BJ (cell line): ENCODE measurements at regions not wholly inside any gene's neighbourhood (a gene's known extent, or its start where the extent isn't known, plus 50 kb on each side); places are given as distances from the start of the nearest gene placed in this dataset.

Experiments
- CTCF ChIA-PET: fragments of 350-600 bp; formaldehyde crosslinking; extraction: SDS; loops from one replicate; lab custom pipeline; 2021; ENCODE audit warnings: antibody characterized with exemption, inconsistent platforms; lab: Yijun Ruan, JAX
- POLR2A ChIA-PET: fragments of 300-600 bp; sonication (Branson Sonifier 250); formaldehyde crosslinking; extraction: SDS; loops from one replicate; lab custom pipeline; 2021; ENCODE audit warnings: antibody characterized with exemption; lab: Charles Lee
- DNase-seq: peaks from one replicate; pipeline ENCODE4 v3.0.0-alpha.2; 2011; ENCODE audit warnings: low read depth
- H3K27me3 ChIP-seq: 2 replicates; pipeline ENCODE4 v1.6.0; 2011; ENCODE audit warnings: low read length; ENCODE audit not compliant: control insufficient read depth, insufficient read depth
- H3K36me3 ChIP-seq: 2 replicates; pipeline ENCODE4 v1.5.1; 2011; ENCODE audit warnings: low read length; ENCODE audit not compliant: control insufficient read depth, insufficient read depth
- H3K4me3 ChIP-seq: 2 replicates; pipeline ENCODE4 v1.5.1; 2011; ENCODE audit warnings: low read depth, mild to moderate bottlenecking, control low read depth, low read length
- TF ChIP-seq, protein P1 (sequence below): IDR thresholded peaks from 2 replicates; pipeline ENCODE4 v1.5.1; 2011; ENCODE audit warnings: low read depth, mild to moderate bottlenecking, control low read depth, inconsistent platforms, low read length, moderate library complexity; ENCODE audit not compliant: insufficient read depth

- ChIA-PET CTCF (no interaction called here), POLR2A (no interaction called here)
- no peak overlapping the region for H3K4me3 ChIP-seq
- H3K36me3 ChIP-seq = no peaks in the 10 kb centered on the region
- no peak for DNase-seq
- TF ChIP-seq, protein P1, sequence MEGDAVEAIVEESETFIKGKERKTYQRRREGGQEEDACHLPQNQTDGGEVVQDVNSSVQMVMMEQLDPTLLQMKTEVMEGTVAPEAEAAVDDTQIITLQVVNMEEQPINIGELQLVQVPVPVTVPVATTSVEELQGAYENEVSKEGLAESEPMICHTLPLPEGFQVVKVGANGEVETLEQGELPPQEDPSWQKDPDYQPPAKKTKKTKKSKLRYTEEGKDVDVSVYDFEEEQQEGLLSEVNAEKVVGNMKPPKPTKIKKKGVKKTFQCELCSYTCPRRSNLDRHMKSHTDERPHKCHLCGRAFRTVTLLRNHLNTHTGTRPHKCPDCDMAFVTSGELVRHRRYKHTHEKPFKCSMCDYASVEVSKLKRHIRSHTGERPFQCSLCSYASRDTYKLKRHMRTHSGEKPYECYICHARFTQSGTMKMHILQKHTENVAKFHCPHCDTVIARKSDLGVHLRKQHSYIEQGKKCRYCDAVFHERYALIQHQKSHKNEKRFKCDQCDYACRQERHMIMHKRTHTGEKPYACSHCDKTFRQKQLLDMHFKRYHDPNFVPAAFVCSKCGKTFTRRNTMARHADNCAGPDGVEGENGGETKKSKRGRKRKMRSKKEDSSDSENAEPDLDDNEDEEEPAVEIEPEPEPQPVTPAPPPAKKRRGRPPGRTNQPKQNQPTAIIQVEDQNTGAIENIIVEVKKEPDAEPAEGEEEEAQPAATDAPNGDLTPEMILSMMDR = no peak
- no peaks in the 10 kb centered on the region for H3K27me3 ChIP-seq
These were observed 271.4 kb downstream of the BTG1 start for GRCh38 chr12:91874086-91874865.

GRCh38 chr12:91871751-91872150, 273.9 kb downstream of the BTG1 start:
- no peak overlapping the region for H3K4me3 ChIP-seq
- CTCF ChIA-PET = interaction anchor here (0.6 kb wide), 1 partner anchor 10 kb away, joined by 3 read pairs; no protein-coding TSS in a partner anchor

DNA sequence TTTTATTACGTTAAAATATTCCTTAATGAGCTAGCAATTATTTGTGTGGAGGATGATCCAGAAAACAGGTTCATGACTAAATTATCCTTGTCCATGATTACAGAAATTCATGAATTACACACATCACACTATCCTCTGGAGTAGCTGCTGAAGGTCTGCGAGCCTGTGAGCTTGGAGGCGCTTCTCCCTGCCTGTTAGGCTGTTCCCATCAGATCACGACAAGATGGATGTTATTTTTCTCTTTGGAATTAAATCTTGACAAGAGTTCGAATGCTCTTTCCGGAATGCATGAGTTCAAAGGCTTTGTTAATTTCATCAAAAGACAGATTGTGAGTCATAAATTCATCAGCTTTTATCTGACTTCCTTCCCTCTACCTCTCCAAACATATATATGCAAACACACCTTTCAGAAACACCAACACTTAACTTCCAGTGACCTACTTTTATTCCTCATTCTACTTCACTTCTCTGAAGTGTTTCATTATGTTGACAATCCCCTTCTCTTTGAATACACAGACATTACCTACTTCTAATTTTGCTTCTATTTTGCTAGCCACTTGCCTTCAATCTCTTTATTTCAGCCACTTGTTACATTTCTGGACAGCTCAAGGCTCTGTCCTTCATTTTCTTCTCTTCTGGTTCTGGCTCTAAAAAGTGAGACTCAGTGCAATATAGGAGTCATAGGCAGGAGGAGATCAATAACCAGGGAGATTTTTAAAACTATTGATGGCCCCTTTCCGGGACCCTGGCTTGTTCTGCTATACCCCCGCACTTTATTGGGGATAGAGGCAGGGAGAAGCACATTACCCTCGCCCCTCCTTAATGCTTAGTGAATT, 274.6 kb downstream of the BTG1 start:
- no peak overlapping the region for H3K4me3 ChIP-seq
- H3K36me3 ChIP-seq = no peaks in the 10 kb centered on the region
- CTCF ChIA-PET = no interaction called here
- POLR2A ChIA-PET = no interaction called here
- DNase-seq = no peak
- TF ChIP-seq, protein P1 = no peak
- H3K27me3 ChIP-seq = no peaks in the 10 kb centered on the region

More at GRCh38 chr12:91871751-91872150, 273.9 kb downstream of the BTG1 start:
- Histone ChIP-seq H3K36me3 (no peaks in the 10 kb centered on the region), H3K27me3 (no peaks in the 10 kb centered on the region)
- TF ChIP-seq, protein P1 = no peak
- DNase-seq = no peak
- POLR2A ChIA-PET = no interaction called here

DNA sequence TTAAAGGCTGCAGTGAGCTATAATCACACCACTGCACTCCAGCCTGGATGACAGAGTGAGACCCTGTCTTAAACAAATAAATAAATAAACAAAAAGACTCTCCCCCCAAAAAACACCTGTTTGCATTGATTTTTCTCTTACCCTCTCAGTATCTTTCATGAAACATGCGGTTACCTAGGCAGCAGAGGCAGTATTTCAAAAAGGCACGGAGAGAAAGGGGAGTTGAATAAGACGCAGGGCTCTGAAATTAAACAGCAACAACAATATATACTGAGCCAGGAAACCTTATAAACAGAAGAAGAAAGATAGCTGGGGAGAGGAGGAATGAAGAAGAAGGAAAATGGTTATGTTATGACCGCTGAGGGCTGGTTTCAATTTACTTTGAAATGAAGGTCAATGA, 277.6 kb downstream of the BTG1 start:
- no peaks in the 10 kb centered on the region for H3K36me3 ChIP-seq
- ChIA-PET POLR2A (no interaction called here), CTCF (no interaction called here)
- TF ChIP-seq, protein P1 = no peak
- no peak overlapping the region for H3K4me3 ChIP-seq
- no peaks in the 10 kb centered on the region for H3K27me3 ChIP-seq
- DNase-seq = no peak

DNA sequence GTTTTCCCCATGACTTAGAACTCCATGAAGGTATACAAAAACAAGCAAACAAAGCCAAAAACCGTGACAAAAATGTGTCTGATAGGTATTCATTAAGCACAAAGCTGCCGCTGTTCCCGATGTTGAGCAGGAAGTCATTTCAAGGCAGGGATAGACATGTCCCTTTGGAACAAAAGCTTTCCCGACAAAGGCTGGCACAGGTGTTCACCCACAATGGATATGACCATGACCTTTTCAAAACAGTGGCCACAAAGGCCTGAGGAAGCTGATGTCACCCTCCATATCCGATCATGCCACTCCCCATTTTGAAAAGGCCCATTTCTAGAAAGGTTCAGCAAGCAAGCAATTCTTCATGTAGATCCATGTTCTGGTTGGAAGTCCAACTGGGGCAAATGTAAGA, 279.1 kb downstream of the BTG1 start:
- Histone ChIP-seq H3K27me3 (no peaks in the 10 kb centered on the region), H3K36me3 (no peaks in the 10 kb centered on the region), H3K4me3 (no peak overlapping the region)
- TF ChIP-seq, protein P1 = no peak
- DNase-seq = no peak
- ChIA-PET CTCF (interaction anchor here (1.2 kb wide), 1 partner anchor 17 kb away, joined by 3 read pairs; no protein-coding TSS in a partner anchor), POLR2A (no interaction called here)
